ENCODE measurements at regions not wholly inside any gene's neighbourhood (a gene's known extent, or its start where the extent isn't known, plus 50 kb on each side); places are given as distances from the start of the nearest gene placed in this dataset.
"Not testable (repeated sequence)": the region's sequence is repeated elsewhere in the genome, so short reads cannot be mapped to it uniquely, and the experiment has no call there.

DNA sequence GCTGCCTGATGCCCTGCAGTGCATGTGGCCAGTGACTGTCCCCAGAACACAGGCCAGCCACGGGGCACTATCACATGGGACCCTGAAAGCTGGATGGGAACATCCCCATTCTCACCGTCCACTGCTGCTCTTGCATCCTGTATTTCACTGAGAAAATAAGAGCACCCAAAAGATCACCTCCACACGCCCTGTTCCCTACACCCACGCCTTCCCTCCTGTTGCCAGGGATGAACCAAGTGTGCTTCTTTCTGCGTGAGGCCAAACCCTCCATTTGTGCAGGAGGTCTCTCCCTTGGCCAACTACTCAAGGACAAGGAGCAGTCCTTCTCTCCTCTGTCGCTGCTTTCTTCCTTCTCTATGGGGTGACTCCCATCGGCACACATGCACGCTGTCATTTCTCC, 118.3 kb downstream of the LRRC37A3 start:
- intact Hi-C loops (cut with micrococcal nuclease; ENCODE audit: unreplicated experiment); H3K79me2 ChIP-seq (ENCODE audit: insufficient read depth, low read depth, low read length): not testable (repeated sequence)

DNA sequence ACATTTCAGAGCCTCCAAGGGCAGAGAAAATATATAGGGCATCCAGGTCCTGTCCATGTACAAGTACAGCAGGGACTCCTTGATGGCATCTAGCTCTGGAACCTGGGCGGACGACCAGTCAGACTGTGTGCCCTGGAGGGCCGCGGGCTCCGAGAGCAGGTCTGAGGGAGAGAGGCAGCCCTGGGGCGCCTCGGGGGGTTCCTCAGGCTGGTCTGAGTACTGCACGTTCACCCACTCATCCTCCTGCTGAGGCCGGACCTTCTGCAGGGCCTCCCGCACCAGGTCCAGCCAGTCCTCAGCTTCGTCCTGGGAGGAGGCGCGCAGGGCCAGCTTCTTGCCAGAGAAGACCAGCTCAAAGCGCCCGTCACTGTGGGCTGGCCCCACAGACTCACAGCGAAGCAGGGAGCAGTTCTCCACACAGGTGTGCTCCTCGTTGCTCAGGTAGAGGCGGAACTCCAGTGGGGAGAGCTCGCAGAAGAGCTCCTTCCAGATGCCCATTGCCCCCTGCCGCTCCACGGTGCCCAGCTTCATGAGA, 118.8 kb downstream of the LRRC37A3 start:
- intact Hi-C loops (cut with micrococcal nuclease; ENCODE audit: unreplicated experiment); BruUV-seq (replicated peaks); H3K9me3 ChIP-seq (ENCODE audit: low read length); H3K27ac ChIP-seq (ENCODE audit: low read depth, low read length, poor library complexity, severe bottlenecking); DNase-seq (ENCODE audit: low spot score); H3K36me3 ChIP-seq (ENCODE audit: insufficient read depth, low read length); H4K20me1 ChIP-seq (ENCODE audit: insufficient read depth, low read length); H3K4me2 ChIP-seq (ENCODE audit: low read length); H3K4me3 ChIP-seq (ENCODE audit: low read depth, low read length, poor library complexity, severe bottlenecking); H2AFZ ChIP-seq (ENCODE audit: low read length); H3K9me2 ChIP-seq (ENCODE audit: insufficient read depth, low read length); H3K79me2 ChIP-seq (ENCODE audit: insufficient read depth, low read depth, low read length); CTCF ChIA-PET (ENCODE audit: unreplicated experiment); POLR2A ChIA-PET: not testable (repeated sequence)
- peaks cover 24% of the 10 kb centered on the region for H3K4me1 ChIP-seq (ENCODE audit: insufficient read depth, low read length, poor library complexity, severe bottlenecking)

More for the DNA sequence above, 118.3 kb downstream of the LRRC37A3 start:
- H3K9me3 ChIP-seq (ENCODE audit: low read length); H3K4me3 ChIP-seq (ENCODE audit: low read depth, low read length, poor library complexity, severe bottlenecking); H3K36me3 ChIP-seq (ENCODE audit: insufficient read depth, low read length); CTCF ChIA-PET (ENCODE audit: unreplicated experiment); H4K20me1 ChIP-seq (ENCODE audit: insufficient read depth, low read length); H3K9me2 ChIP-seq (ENCODE audit: insufficient read depth, low read length); DNase-seq (ENCODE audit: low spot score); BruUV-seq (replicated peaks); H3K4me2 ChIP-seq (ENCODE audit: low read length); H2AFZ ChIP-seq (ENCODE audit: low read length); H3K27ac ChIP-seq (ENCODE audit: low read depth, low read length, poor library complexity, severe bottlenecking); POLR2A ChIA-PET: not testable (repeated sequence)
- H3K4me1 ChIP-seq (ENCODE audit: insufficient read depth, low read length, poor library complexity, severe bottlenecking), result peaks cover 24% of the 10 kb centered on the region

DNA sequence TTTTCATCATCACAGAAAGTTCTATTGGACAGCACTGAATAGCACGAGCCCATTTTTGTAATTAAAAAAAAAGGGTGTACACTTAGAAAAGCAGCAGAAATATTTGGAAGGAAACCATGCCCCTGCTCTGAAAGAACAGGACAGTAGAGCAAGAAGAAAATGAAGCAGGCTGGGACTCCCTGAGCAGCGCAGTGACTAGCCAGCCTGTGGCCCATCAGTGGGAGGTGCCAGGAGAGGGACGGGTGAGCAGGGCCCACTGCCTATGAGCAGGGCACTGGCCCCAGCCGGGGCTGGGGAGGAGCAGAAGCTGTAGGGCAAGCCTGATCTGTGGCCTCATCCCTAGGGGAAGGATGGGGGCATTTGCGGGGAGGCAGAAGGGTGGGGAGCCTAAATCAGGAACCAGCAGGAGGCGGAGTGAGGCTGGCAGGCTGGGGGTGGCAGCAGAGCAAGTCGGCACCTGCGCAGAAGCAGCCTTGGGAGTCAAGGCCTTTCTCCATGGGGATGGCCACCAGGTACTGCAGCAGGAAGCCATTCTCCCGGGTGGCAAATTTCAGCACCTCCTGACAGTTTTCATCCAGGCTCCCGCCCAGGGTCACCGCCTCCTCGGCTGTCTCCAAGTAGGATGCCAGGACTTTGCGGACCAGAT, 119.6 kb downstream of the LRRC37A3 start:
- POLR2A ChIA-PET; H3K36me3 ChIP-seq (ENCODE audit: insufficient read depth, low read length); CTCF ChIA-PET (ENCODE audit: unreplicated experiment); H2AFZ ChIP-seq (ENCODE audit: low read length); H3K9me2 ChIP-seq (ENCODE audit: insufficient read depth, low read length); H3K9me3 ChIP-seq (ENCODE audit: low read length); H4K20me1 ChIP-seq (ENCODE audit: insufficient read depth, low read length); H3K4me3 ChIP-seq (ENCODE audit: low read depth, low read length, poor library complexity, severe bottlenecking); intact Hi-C loops (cut with micrococcal nuclease; ENCODE audit: unreplicated experiment); H3K79me2 ChIP-seq (ENCODE audit: insufficient read depth, low read depth, low read length); BruUV-seq (replicated peaks); DNase-seq (ENCODE audit: low spot score): not testable (repeated sequence)
- Histone ChIP-seq H3K4me1 (ENCODE audit: insufficient read depth, low read length, poor library complexity, severe bottlenecking) (peaks cover 24% of the 10 kb centered on the region), H3K4me2 (ENCODE audit: low read length) (peak overlapping the region; percentile 70), H3K27ac (ENCODE audit: low read depth, low read length, poor library complexity, severe bottlenecking) (peak overlapping the region; percentile 82)

DNA sequence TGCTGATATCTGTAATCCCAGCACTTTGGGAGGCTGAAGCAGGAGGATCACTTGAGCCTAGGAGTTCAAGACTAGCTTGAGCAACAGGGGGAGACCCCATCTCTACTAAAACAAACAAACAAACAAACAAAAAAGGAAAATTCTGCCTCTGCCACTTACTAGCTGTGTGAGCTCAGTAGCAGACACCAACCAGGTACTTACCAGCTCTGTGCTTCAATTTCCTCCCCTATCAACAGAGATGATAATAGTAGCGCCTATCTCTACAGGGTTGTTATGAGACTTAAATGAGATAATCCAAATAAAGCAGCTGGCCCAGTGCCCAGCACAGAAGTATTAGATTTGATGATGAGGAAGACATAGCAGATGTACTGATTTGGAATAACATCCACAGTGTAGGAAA, 120.3 kb downstream of the LRRC37A3 start:
- H2AFZ ChIP-seq (ENCODE audit: low read length); BruUV-seq (replicated peaks); H3K36me3 ChIP-seq (ENCODE audit: insufficient read depth, low read length); H3K9me3 ChIP-seq (ENCODE audit: low read length); H3K9me2 ChIP-seq (ENCODE audit: insufficient read depth, low read length); POLR2A ChIA-PET; DNase-seq (ENCODE audit: low spot score); intact Hi-C loops (cut with micrococcal nuclease; ENCODE audit: unreplicated experiment); H4K20me1 ChIP-seq (ENCODE audit: insufficient read depth, low read length); H3K4me3 ChIP-seq (ENCODE audit: low read depth, low read length, poor library complexity, severe bottlenecking); CTCF ChIA-PET (ENCODE audit: unreplicated experiment); H3K79me2 ChIP-seq (ENCODE audit: insufficient read depth, low read depth, low read length): not testable (repeated sequence)
- peak overlapping the region; percentile 70 for H3K4me2 ChIP-seq (ENCODE audit: low read length)
- H3K27ac ChIP-seq (ENCODE audit: low read depth, low read length, poor library complexity, severe bottlenecking), result peak overlapping the region; percentile 82
- H3K4me1 ChIP-seq (ENCODE audit: insufficient read depth, low read length, poor library complexity, severe bottlenecking), result peaks cover 24% of the 10 kb centered on the region

DNA sequence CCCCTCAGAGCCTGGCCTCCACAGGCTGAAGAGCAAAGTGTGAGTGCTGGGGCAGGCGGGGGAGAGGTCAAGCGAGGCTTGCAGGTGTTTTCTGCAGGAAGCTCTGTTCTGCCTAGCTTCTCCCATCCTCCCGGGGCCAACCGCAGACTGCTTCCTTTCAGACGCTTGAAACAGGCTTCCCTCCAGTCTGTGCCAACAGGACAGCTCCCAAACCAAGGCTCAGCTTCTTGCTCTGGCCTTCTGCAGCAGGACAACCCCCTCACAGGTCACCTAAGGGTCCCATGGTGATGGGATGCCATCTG, 120.8 kb downstream of the LRRC37A3 start:
- DNase-seq (ENCODE audit: low spot score), result peak; percentile 83
- CTCF ChIA-PET (ENCODE audit: unreplicated experiment); H3K79me2 ChIP-seq (ENCODE audit: insufficient read depth, low read depth, low read length); H3K9me2 ChIP-seq (ENCODE audit: insufficient read depth, low read length); POLR2A ChIA-PET; H4K20me1 ChIP-seq (ENCODE audit: insufficient read depth, low read length); H2AFZ ChIP-seq (ENCODE audit: low read length); BruUV-seq (replicated peaks); H3K36me3 ChIP-seq (ENCODE audit: insufficient read depth, low read length); intact Hi-C loops (cut with micrococcal nuclease; ENCODE audit: unreplicated experiment); H3K9me3 ChIP-seq (ENCODE audit: low read length): not testable (repeated sequence)
- H3K27ac ChIP-seq (ENCODE audit: low read depth, low read length, poor library complexity, severe bottlenecking), result peak overlapping the region; percentile 82
- H3K4me1 ChIP-seq (ENCODE audit: insufficient read depth, low read length, poor library complexity, severe bottlenecking), result peaks cover 24% of the 10 kb centered on the region
- peak overlapping the region; percentile 18 for H3K4me3 ChIP-seq (ENCODE audit: low read depth, low read length, poor library complexity, severe bottlenecking)
- H3K4me2 ChIP-seq (ENCODE audit: low read length), result peak overlapping the region; percentile 70
